HepG2 (cell line): ENCODE measurements at regions not wholly inside any gene's neighbourhood (a gene's known extent, or its start where the extent isn't known, plus 50 kb on each side); places are given as distances from the start of the nearest gene placed in this dataset.

Source experiments
- ATAC-seq: fragments of 200-7000 bp; cut with Tn5 transposase; 3 replicates; pipeline ENCODE4 v1.9.1; 2020; ENCODE audit warnings: mild to moderate bottlenecking, moderate library complexity
- BruUV-seq: library from RNA; stranded (reverse); fragments of 400-500 nt; replicated peaks from 2 replicates; lab custom pipeline; 2021; lab: Mats Ljungman, UMichigan
- CTCF ChIA-PET: fragments of 300-600 bp; formaldehyde crosslinking; extraction: SDS; loops from one replicate; lab custom pipeline; 2021; ENCODE audit warnings: low total read pairs, inconsistent platforms, low intra/inter-chr PET ratio; lab: Yijun Ruan, JAX
- POLR2A ChIA-PET: fragments of 350-600 bp; sonication (Branson Sonifier 250); formaldehyde crosslinking; loops from one replicate; lab custom pipeline; 2020; ENCODE audit warnings: antibody characterized with exemption, inconsistent platforms; lab: Yijun Ruan, JAX
- DNase-seq: peaks from one replicate; pipeline ENCODE4 v3.0.0-alpha.2; 2015; ENCODE audit warnings: low spot score
- FAIRE-seq: peaks from 3 replicates; lab custom pipeline; 2011; peaks lifted over from hg19 to GRCh38; lab: Jason Lieb, UNC
- H2AFZ ChIP-seq: one replicate; pipeline ENCODE4 v1.6.1; 2011; ENCODE audit warnings: low read length, inconsistent platforms
- H3K27ac ChIP-seq: fragments of 300-600 bp; 3 replicates; pipeline ENCODE4 v1.8.0; 2011; ENCODE audit warnings: mixed run types, mild to moderate bottlenecking, mixed read lengths, low read length, inconsistent platforms; ENCODE audit not compliant: insufficient read depth; ENCODE audit errors: extremely low read length
- H3K27me3 ChIP-seq, 2 experiments: fragments of 200-600 bp in 1 of 2; 2 replicates in 1 of 2; 3 replicates in 1 of 2; pipeline versions ENCODE4 v1.6.0 to v1.8.0; 2011; ENCODE audit warnings: low read length in 2 of 2, mild to moderate bottlenecking in 2 of 2, moderate library complexity in 2 of 2, inconsistent platforms in 1 of 2; ENCODE audit not compliant: insufficient read depth in 2 of 2, control insufficient read depth in 1 of 2
- H3K36me3 ChIP-seq, 2 experiments: fragments of 200-600 bp in 1 of 2; replicated peaks in 1 of 2; 2 replicates in 1 of 2; 3 replicates in 1 of 2; pipeline versions ENCODE4 v1.5.1 to v1.8.0; 2011; ENCODE audit warnings: low read length in 2 of 2, inconsistent platforms in 1 of 2; ENCODE audit not compliant: insufficient read depth in 2 of 2, control insufficient read depth in 1 of 2
- H3K4me1 ChIP-seq: 2 replicates; pipeline ENCODE4 v1.5.1; 2012; ENCODE audit warnings: low read length, inconsistent platforms; ENCODE audit not compliant: insufficient read depth
- H3K4me2 ChIP-seq: 2 replicates; pipeline ENCODE4 v1.6.0; 2011; ENCODE audit warnings: low read depth, low read length, inconsistent platforms
- H3K4me3 ChIP-seq, 3 experiments: fragments of 200-600 bp in 1 of 3; sonication (generic), shearing (Covaris generic) in 1 of 3; replicated peaks in 1 of 3; 2 replicates each; pipeline ENCODE4 v1.5.1; 2011 to 2016; ENCODE audit warnings: low read length in 3 of 3, inconsistent platforms in 2 of 3, low read depth in 2 of 3, mild to moderate bottlenecking in 2 of 3, control low read depth in 1 of 3, mixed read lengths in 1 of 3; ENCODE audit not compliant: insufficient read depth in 1 of 3
- H3K79me2 ChIP-seq: one replicate; pipeline ENCODE4 v1.6.1; 2011; ENCODE audit warnings: low read length, inconsistent platforms; ENCODE audit not compliant: insufficient read depth
- H3K9ac ChIP-seq: 2 replicates; pipeline ENCODE4 v1.6.0; 2011; ENCODE audit warnings: mild to moderate bottlenecking, low read depth, low read length, inconsistent platforms; ENCODE audit not compliant: insufficient read depth
- H3K9me3 ChIP-seq: 2 replicates; pipeline ENCODE4 v1.5.1; 2012; ENCODE audit warnings: mild to moderate bottlenecking, low read length
- H4K20me1 ChIP-seq: 2 replicates; pipeline ENCODE4 v1.6.0; 2011; ENCODE audit warnings: inconsistent platforms, mild to moderate bottlenecking, low read length, moderate library complexity; ENCODE audit not compliant: insufficient read depth
- HNF4A ChIP-seq: sonication (generic); formaldehyde crosslinking; IDR thresholded peaks from 2 replicates; pipeline ENCODE4 v1.4.0; 2020; ENCODE audit warnings: missing genetic modification reagents
- NCOA5 ChIP-seq: sonication (generic); formaldehyde crosslinking; IDR thresholded peaks from 2 replicates; pipeline ENCODE4 v1.4.0; 2020; ENCODE audit warnings: missing genetic modification reagents
- SMARCC2 ChIP-seq: fragments of 450-650 bp; IDR thresholded peaks from 2 replicates; pipeline ENCODE4 v1.6.1; 2017; ENCODE audit warnings: antibody characterized with exemption, mild to moderate bottlenecking
- TBP ChIP-seq: sonication (generic); formaldehyde crosslinking; IDR thresholded peaks from 2 replicates; pipeline ENCODE4 v1.5.0; 2020; ENCODE audit warnings: missing genetic modification reagents
- TEAD3 ChIP-seq: optimal IDR thresholded peaks from 2 replicates; pipeline ENCODE3; 2016; ENCODE audit warnings: borderline replicate concordance
- WGBS: methylation state at CpG from one replicate; pipeline ENCODE4 v1.1.6; 2017; ENCODE audit warnings: low lambda C conversion rate; 5-methylcytosine and 5-hydroxymethylcytosine counted together
- in situ Hi-C: cut with HindIII; loops from 2 replicates; pipeline ENCODE4 v1.10.0; 2017; ENCODE audit warnings: low pct_unique_long_range_greater_than_20kb; ENCODE audit not compliant: extremely low pct_ligation_motif_present
- intact Hi-C: fragments of 100-400 bp; cut with micrococcal nuclease; formaldehyde crosslinking; loops from one replicate; pipeline ENCODE4 v1.10.0; 2022; ENCODE audit not compliant: unreplicated experiment
- TF ChIP-seq, protein P1 (sequence below): sonication (generic); formaldehyde crosslinking; IDR thresholded peaks from 2 replicates; pipeline ENCODE4 v1.8.1; 2023; ENCODE audit warnings: missing genetic modification reagents, inconsistent platforms, borderline replicate concordance
- TF ChIP-seq, protein P2 (sequence below): sonication (generic); formaldehyde crosslinking; IDR thresholded peaks from 2 replicates; pipeline ENCODE4 v1.8.1; 2023; ENCODE audit warnings: mild to moderate bottlenecking, moderate library complexity, missing genetic modification reagents
- TF ChIP-seq, protein P3 (sequence below): sonication (generic); formaldehyde crosslinking; IDR thresholded peaks from 2 replicates; pipeline ENCODE4 v1.4.0; 2020; ENCODE audit warnings: mild to moderate bottlenecking, missing genetic modification reagents
- TF ChIP-seq, protein P4 (sequence below): IDR thresholded peaks from 2 replicates; pipeline ENCODE4 v1.6.1; 2012; ENCODE audit warnings: low read length, improper control_type of control experiment
- TF ChIP-seq, protein P5 (sequence below): sonication (generic); formaldehyde crosslinking; IDR thresholded peaks from 2 replicates; pipeline ENCODE4 v1.8.1; 2023; ENCODE audit warnings: mild to moderate bottlenecking, missing genetic modification reagents

DNA sequence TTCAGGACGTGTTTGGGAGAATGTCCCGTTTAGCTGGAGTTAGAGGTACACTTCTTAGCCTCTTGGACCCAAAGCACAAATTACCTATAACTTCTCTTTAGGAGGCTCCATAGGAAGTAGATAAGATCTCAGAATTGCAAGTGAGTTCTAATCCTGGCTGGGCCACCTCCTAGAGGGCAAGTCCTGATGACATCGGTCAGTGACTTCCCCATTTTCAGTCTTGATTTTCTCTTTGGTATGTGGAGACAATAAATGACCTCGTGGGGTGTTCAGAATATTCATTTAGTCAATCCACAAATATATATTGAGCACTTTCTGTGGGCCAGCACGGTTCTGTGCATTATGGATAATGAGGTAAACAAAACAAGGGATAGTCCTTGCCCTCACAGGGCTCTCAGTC lies 208.6 kb downstream of the CWF19L2 start:
- TF ChIP-seq, protein P1, sequence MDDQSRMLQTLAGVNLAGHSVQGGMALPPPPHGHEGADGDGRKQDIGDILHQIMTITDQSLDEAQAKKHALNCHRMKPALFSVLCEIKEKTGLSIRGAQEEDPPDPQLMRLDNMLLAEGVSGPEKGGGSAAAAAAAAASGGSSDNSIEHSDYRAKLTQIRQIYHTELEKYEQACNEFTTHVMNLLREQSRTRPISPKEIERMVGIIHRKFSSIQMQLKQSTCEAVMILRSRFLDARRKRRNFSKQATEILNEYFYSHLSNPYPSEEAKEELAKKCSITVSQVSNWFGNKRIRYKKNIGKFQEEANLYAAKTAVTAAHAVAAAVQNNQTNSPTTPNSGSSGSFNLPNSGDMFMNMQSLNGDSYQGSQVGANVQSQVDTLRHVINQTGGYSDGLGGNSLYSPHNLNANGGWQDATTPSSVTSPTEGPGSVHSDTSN (CRISPR knock-in tag) = no peak
- TF ChIP-seq, protein P2, sequence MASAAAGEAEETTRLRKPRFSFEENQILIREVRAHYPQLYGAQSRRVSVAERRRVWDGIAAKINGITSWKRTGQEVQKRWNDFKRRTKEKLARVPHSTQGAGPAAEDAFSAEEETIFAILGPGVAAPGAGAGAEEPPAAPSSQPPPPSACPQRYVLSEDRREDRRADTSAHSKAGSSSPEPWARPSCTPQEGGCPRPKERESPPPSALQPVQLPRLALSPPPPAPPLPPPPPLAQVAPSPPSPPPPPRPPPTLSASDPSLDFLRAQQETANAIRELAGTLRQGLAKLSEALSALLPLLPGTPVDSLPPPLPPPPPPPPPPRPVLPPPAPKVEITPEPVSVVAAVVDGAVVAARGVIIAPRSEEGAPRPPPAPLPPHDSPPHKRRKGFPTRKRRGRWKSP (CRISPR knock-in tag) = no peak
- TF ChIP-seq NCOA5 (CRISPR knock-in tag) = no peak
- no peak for FAIRE-seq

DNA sequence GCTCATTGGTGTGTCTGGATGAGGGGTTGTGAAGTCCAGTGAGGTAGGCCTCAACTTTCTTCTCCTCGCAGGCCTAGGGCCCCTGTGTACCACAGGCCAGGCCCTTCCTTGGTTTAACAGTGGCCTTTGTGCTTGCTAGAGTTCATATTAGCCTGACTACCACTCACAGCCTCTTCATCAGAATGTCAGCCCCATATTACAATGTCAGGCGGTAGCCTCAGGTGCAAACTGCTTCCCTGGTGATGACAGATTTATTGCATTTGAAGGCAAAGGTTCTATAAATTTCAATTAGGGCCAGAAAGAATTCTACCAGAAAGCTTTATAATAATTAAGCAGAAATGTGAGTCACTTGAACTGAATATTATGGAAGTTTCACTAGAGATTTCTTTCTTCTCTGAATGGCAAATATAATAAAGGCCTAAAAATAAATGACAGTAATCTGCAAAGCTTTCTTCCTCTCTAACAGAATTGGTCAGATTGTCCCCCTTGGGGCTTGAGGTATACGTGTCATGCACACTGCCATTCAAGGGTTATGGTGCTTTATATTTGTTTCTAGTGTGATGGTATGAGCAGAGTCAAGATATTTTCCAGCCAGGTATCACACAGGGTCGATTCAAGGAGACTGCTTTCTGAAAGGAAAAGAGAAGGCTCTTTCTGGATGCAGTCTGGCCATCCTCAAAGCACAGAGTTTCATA lies 210.3 kb downstream of the CWF19L2 start:
- H2AFZ ChIP-seq = no peak overlapping the region
- no peak for DNase-seq
- H3K9ac ChIP-seq = no peak overlapping the region
- H3K4me2 ChIP-seq = no peak overlapping the region
- ChIA-PET CTCF (no interaction called here), POLR2A (no interaction called here)
- in situ Hi-C loops (no loop called here), intact Hi-C loops (no loop called here)
- no peak overlapping the region for H3K27ac ChIP-seq
- H3K9me3 ChIP-seq = no peaks in the 10 kb centered on the region
- no TSS peak for BruUV-seq
- no peak for FAIRE-seq
- H3K4me3 ChIP-seq = no peak overlapping the region
- ATAC-seq = no peak
- no peaks in the 10 kb centered on the region for H4K20me1 ChIP-seq
- H3K27me3 ChIP-seq = no peaks in the 10 kb centered on the region
- no peaks in the 10 kb centered on the region for H3K36me3 ChIP-seq
- H3K79me2 ChIP-seq = no peaks in the 10 kb centered on the region
- 52% methylated on average over 4 of the region's 4 CpGs for WGBS
- peaks cover 27% of the 10 kb centered on the region for H3K4me1 ChIP-seq
- TF ChIP-seq, protein P3, sequence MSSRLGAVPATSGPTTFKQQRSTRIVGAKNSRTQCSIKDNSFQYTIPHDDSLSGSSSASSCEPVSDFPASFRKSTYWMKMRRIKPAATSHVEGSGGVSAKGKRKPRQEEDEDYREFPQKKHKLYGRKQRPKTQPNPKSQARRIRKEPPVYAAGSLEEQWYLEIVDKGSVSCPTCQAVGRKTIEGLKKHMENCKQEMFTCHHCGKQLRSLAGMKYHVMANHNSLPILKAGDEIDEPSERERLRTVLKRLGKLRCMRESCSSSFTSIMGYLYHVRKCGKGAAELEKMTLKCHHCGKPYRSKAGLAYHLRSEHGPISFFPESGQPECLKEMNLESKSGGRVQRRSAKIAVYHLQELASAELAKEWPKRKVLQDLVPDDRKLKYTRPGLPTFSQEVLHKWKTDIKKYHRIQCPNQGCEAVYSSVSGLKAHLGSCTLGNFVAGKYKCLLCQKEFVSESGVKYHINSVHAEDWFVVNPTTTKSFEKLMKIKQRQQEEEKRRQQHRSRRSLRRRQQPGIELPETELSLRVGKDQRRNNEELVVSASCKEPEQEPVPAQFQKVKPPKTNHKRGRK = no peak
- TF ChIP-seq, protein P4, sequence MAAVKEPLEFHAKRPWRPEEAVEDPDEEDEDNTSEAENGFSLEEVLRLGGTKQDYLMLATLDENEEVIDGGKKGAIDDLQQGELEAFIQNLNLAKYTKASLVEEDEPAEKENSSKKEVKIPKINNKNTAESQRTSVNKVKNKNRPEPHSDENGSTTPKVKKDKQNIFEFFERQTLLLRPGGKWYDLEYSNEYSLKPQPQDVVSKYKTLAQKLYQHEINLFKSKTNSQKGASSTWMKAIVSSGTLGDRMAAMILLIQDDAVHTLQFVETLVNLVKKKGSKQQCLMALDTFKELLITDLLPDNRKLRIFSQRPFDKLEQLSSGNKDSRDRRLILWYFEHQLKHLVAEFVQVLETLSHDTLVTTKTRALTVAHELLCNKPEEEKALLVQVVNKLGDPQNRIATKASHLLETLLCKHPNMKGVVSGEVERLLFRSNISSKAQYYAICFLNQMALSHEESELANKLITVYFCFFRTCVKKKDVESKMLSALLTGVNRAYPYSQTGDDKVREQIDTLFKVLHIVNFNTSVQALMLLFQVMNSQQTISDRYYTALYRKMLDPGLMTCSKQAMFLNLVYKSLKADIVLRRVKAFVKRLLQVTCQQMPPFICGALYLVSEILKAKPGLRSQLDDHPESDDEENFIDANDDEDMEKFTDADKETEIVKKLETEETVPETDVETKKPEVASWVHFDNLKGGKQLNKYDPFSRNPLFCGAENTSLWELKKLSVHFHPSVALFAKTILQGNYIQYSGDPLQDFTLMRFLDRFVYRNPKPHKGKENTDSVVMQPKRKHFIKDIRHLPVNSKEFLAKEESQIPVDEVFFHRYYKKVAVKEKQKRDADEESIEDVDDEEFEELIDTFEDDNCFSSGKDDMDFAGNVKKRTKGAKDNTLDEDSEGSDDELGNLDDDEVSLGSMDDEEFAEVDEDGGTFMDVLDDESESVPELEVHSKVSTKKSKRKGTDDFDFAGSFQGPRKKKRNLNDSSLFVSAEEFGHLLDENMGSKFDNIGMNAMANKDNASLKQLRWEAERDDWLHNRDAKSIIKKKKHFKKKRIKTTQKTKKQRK = no peak
- no peak for TF ChIP-seq TEAD3 (CRISPR knock-in tag)
- TF ChIP-seq, protein P5, sequence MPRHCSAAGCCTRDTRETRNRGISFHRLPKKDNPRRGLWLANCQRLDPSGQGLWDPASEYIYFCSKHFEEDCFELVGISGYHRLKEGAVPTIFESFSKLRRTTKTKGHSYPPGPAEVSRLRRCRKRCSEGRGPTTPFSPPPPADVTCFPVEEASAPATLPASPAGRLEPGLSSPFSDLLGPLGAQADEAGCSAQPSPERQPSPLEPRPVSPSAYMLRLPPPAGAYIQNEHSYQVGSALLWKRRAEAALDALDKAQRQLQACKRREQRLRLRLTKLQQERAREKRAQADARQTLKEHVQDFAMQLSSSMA (CRISPR knock-in tag) = no peak
- TF ChIP-seq SMARCC2 = no peak
- TF ChIP-seq TBP (CRISPR knock-in tag) = no peak
- TF ChIP-seq HNF4A (CRISPR knock-in tag) = no peak

More for the DNA sequence above, 208.6 kb downstream of the CWF19L2 start:
- Histone ChIP-seq H3K36me3 (no peaks in the 10 kb centered on the region), H3K4me2 (no peak overlapping the region), H3K9ac (no peak overlapping the region), H2AFZ (no peak overlapping the region), H3K4me3 (no peak overlapping the region), H3K4me1 (peaks cover 26% of the 10 kb centered on the region), H4K20me1 (no peaks in the 10 kb centered on the region), H3K9me3 (no peaks in the 10 kb centered on the region), H3K27me3 (no peaks in the 10 kb centered on the region), H3K27ac (no peak overlapping the region), H3K79me2 (no peaks in the 10 kb centered on the region)
- BruUV-seq = no TSS peak
- ChIA-PET POLR2A (no interaction called here), CTCF (no interaction called here)
- ATAC-seq = no peak
- intact Hi-C loops = no loop called here
- in situ Hi-C loops = no loop called here
- DNase-seq = no peak
- WGBS = 45% methylated on average over 5 of the region's 5 CpGs
